DND-41 (cell line): ENCODE measurements at regions not wholly inside any gene's neighbourhood (a gene's known extent, or its start where the extent isn't known, plus 50 kb on each side); places are given as distances from the start of the nearest gene placed in this dataset.

Source experiments
- CTCF ChIP-seq: IDR thresholded peaks from 2 replicates; pipeline ENCODE4 v1.5.1; 2012; ENCODE audit warnings: borderline replicate concordance, low read length, moderate library complexity, mild to moderate bottlenecking; ENCODE audit not compliant: poor library complexity, severe bottlenecking; ENCODE audit errors: extremely low read depth
- EZH2 ChIP-seq: IDR thresholded peaks from 3 replicates; pipeline ENCODE4 v1.6.1; 2012; ENCODE audit warnings: borderline replicate concordance, low read depth, mild to moderate bottlenecking, moderate library complexity, low read length, inconsistent platforms; ENCODE audit not compliant: severe bottlenecking

- TF ChIP-seq CTCF (no peak), EZH2 (no peak)
These were observed 554.3 kb downstream of the ZEB2 start for GRCh38 chr2:143965493-143966164.
